HG03378 (cell line): ENCODE measurements at regions not wholly inside any gene's neighbourhood (a gene's known extent, or its start where the extent isn't known, plus 50 kb on each side); places are given as distances from the start of the nearest gene placed in this dataset.
"Not testable (repeated sequence)": the region's sequence is repeated elsewhere in the genome, so short reads cannot be mapped to it uniquely, and the experiment has no call there.

Experiments
- ATAC-seq: cut with Tn5 transposase; IDR thresholded peaks from one replicate; pipeline ENCODE4 v1.9.1; 2021; ENCODE audit warnings: mild to moderate bottlenecking, moderate library complexity; ENCODE audit not compliant: unreplicated experiment

- no peak for ATAC-seq
These were observed 270.6 kb downstream of the FBXO8 start for GRCh38 chr4:174012886-174013259.

- no peak for ATAC-seq
These were observed 271.2 kb downstream of the FBXO8 start for GRCh38 chr4:174012135-174012885.

- no peak for ATAC-seq
These were observed 272.9 kb downstream of the FBXO8 start for GRCh38 chr4:174010547-174010946.

- no peak for ATAC-seq
These were observed 273.6 kb downstream of the FBXO8 start for GRCh38 chr4:174009686-174010451.

GRCh38 chr4:174005422-174005821 is 278.0 kb downstream of the FBXO8 start:
- ATAC-seq: no peak

GRCh38 chr4:173998471-173999144 is 284.9 kb downstream of the FBXO8 start:
- no peak for ATAC-seq

GRCh38 chr4:173995779-173996178 is 287.7 kb downstream of the FBXO8 start:
- ATAC-seq: not testable (repeated sequence)

- no peak for ATAC-seq
These were observed 291.7 kb downstream of the FBXO8 start for GRCh38 chr4:173991814-173992213.

GRCh38 chr4:173991316-173991715 is 292.2 kb downstream of the FBXO8 start:
- no peak for ATAC-seq

GRCh38 chr4:173990869-173991210 is 292.6 kb downstream of the FBXO8 start:
- ATAC-seq: no peak

- no peak for ATAC-seq
These were observed 293.2 kb downstream of the FBXO8 start for GRCh38 chr4:173990126-173990868.

- ATAC-seq: not testable (repeated sequence)
These were observed 319.9 kb downstream of the FBXO8 start for GRCh38 chr4:173963523-173963922.

- ATAC-seq: no peak
These were observed 323.1 kb downstream of the FBXO8 start for GRCh38 chr4:173960398-173960797.

GRCh38 chr4:173958445-173958844 is 325.0 kb downstream of the FBXO8 start:
- ATAC-seq: no peak

GRCh38 chr4:173943547-173943946 is 339.9 kb downstream of the FBXO8 start:
- ATAC-seq: no peak

- no peak for ATAC-seq
These were observed 343.3 kb downstream of the FBXO8 start for GRCh38 chr4:173940146-173940545.

- no peak for ATAC-seq
These were observed 345.7 kb downstream of the FBXO8 start for GRCh38 chr4:173937631-173938270.

- ATAC-seq: no peak
These were observed 346.6 kb downstream of the FBXO8 start for GRCh38 chr4:173936861-173937260.

GRCh38 chr4:173935622-173936405 is 347.7 kb downstream of the FBXO8 start:
- no peak for ATAC-seq
